Sigmoid colon (tissue), 6 donors: ENCODE measurements at regions not wholly inside any gene's neighbourhood (a gene's known extent, or its start where the extent isn't known, plus 50 kb on each side); places are given as distances from the start of the nearest gene placed in this dataset.
A peak's percentile ranks its signal among the peaks of the same experiment; 100 is the strongest.

Source experiments
- DNase-seq: peaks from one replicate; pipeline ENCODE4 v3.0.0-alpha.2; 2019
- H3K27ac ChIP-seq, 4 donors: fragments of 200-600 bp; sonication (generic); one replicate each; pipeline ENCODE4 v1.5.1; 2016 to 2019; ENCODE audit warnings: mild to moderate bottlenecking in 1 of 4
- H3K27me3 ChIP-seq, 3 donors: fragments of 200-600 bp; sonication (generic); one replicate each; pipeline ENCODE4 v1.5.1; 2019; ENCODE audit warnings: mild to moderate bottlenecking in 1 of 3
- H3K36me3 ChIP-seq, 4 donors: fragments of 200-600 bp; sonication (generic); one replicate each; pipeline ENCODE4 v1.5.1; 2016 to 2019
- H3K4me1 ChIP-seq, 4 donors: fragments of 200-600 bp; sonication (generic); one replicate each; pipeline ENCODE4 v1.5.1; 2017 to 2019
- H3K4me3 ChIP-seq, 4 donors: fragments of 200-600 bp; sonication (generic); one replicate each; pipeline ENCODE4 v1.5.1; 2017 to 2019; ENCODE audit warnings: mild to moderate bottlenecking in 2 of 4, moderate library complexity in 1 of 4
- H3K9me3 ChIP-seq, 4 donors: fragments of 200-600 bp in 3 of 4; sonication (generic) in 3 of 4; one replicate each; pipeline versions ENCODE4 v1.5.1 to v1.6.1; 2013 to 2019
- CTCF ChIP-seq, 4 experiments: fragments of 450-650 bp in 3 of 4; fragments of 200-600 bp in 1 of 4; IDR thresholded peaks; one replicate each; pipeline ENCODE4 v1.5.1; 2016 to 2019; ENCODE audit warnings: antibody characterized with exemption in 4 of 4, mild to moderate bottlenecking in 3 of 4, moderate library complexity in 2 of 4
- EP300 ChIP-seq, 4 donors: sonication (generic); formaldehyde crosslinking; IDR thresholded peaks; one replicate each; pipeline ENCODE4 v1.6.1; 2017; ENCODE audit warnings: antibody characterized with exemption in 4 of 4
- POLR2A ChIP-seq, 2 donors: fragments of 450-650 bp; IDR thresholded peaks; one replicate each; pipeline ENCODE4 v1.6.1; 2016; ENCODE audit warnings: antibody characterized with exemption in 2 of 2, mild to moderate bottlenecking in 2 of 2, moderate library complexity in 2 of 2
- POLR2AphosphoS5 ChIP-seq, 4 donors: sonication (generic); formaldehyde crosslinking; IDR thresholded peaks; one replicate each; pipeline ENCODE4 v1.6.1; 2017; ENCODE audit warnings: antibody characterized with exemption in 4 of 4
- WGBS, 2 donors: extraction: QIAGEN DNeasy Blood & Tissue Kit; methylation state at CpG; one replicate each; pipeline ENCODE4 v1.1.7; 2013; 5-methylcytosine and 5-hydroxymethylcytosine counted together
- intact Hi-C: fragments of 100-400 bp; cut with DNase I; formaldehyde crosslinking; loops from one replicate; pipeline ENCODE4 v1.15.1; 2023
- donor health status: healthy with polysubstance abuse.
- donor health status: healthy.

- intact Hi-C loops = no loop called here
- TF ChIP-seq EP300 (IDR thresholded peaks at IDR 0.05) (no peak), POLR2A (IDR thresholded peaks at IDR 0.05) (no peak), POLR2AphosphoS5 (IDR thresholded peaks at IDR 0.05) (no peak), CTCF (IDR thresholded peaks at IDR 0.05) (no peak)
- H3K4me3 ChIP-seq = no peak overlapping the region
- WGBS, 2 donors = 96% methylated on average over 6 of the region's 6 CpGs
- H3K27me3 ChIP-seq = peaks cover 0 to 4% (median 0%) of the 10 kb centered on the region in 3 donors
- H3K9me3 ChIP-seq = no peaks in the 10 kb centered on the region
- peaks cover 0 to 9% (median 8%) of the 10 kb centered on the region in 4 donors for H3K4me1 ChIP-seq
- no peak overlapping the region for H3K27ac ChIP-seq
- no peaks in the 10 kb centered on the region for H3K36me3 ChIP-seq
- no peak for DNase-seq
Observed at GRCh38 chr2:120575966-120576365, 159.7 kb upstream of the GLI2 start.

GRCh38 chr2:120576509-120577474, 158.9 kb upstream of the GLI2 start:
- peaks cover 0 to 4% (median 0%) of the 10 kb centered on the region in 3 donors for H3K27me3 ChIP-seq
- H3K9me3 ChIP-seq = no peaks in the 10 kb centered on the region
- WGBS, 2 donors = 4 to 9% methylated on average over 51 of the region's 51 CpGs
- H3K4me3 ChIP-seq = peak overlapping the region in 3 of 4 donors; percentile 22 to 45 (median 35)
- H3K36me3 ChIP-seq = no peaks in the 10 kb centered on the region
- H3K27ac ChIP-seq = peak overlapping the region in 2 of 4 donors; percentile 46 to 52
- H3K4me1 ChIP-seq = peaks cover 0 to 9% (median 8%) of the 10 kb centered on the region in 4 donors
- peak; percentile 75 for DNase-seq
- intact Hi-C loops = no loop called here
- no peak for TF ChIP-seq CTCF (IDR thresholded peaks at IDR 0.05)
- TF ChIP-seq POLR2AphosphoS5 (IDR thresholded peaks at IDR 0.05) = no peak
- TF ChIP-seq POLR2A (IDR thresholded peaks at IDR 0.05) = no peak
- no peak for TF ChIP-seq EP300 (IDR thresholded peaks at IDR 0.05)

GRCh38 chr2:120577721-120578295, 157.9 kb upstream of the GLI2 start:
- no peak for DNase-seq
- TF ChIP-seq POLR2AphosphoS5 (IDR thresholded peaks at IDR 0.05) (no peak), EP300 (IDR thresholded peaks at IDR 0.05) (no peak), POLR2A (IDR thresholded peaks at IDR 0.05) (no peak), CTCF (IDR thresholded peaks at IDR 0.05) (no peak)
- Histone ChIP-seq H3K4me3 (no peak overlapping the region), H3K27me3 (peaks cover 0 to 4% (median 0%) of the 10 kb centered on the region in 3 donors), H3K27ac (no peak overlapping the region), H3K9me3 (no peaks in the 10 kb centered on the region), H3K36me3 (no peaks in the 10 kb centered on the region), H3K4me1 (peaks cover 0 to 9% (median 8%) of the 10 kb centered on the region in 4 donors)
- 84 to 92% methylated on average over 12 of the region's 12 CpGs for WGBS, 2 donors
- intact Hi-C loops = no loop called here

GRCh38 chr2:120578576-120579352, 156.9 kb upstream of the GLI2 start:
- 82 to 83% methylated on average over 17 of the region's 17 CpGs for WGBS, 2 donors
- intact Hi-C loops = no loop called here
- Histone ChIP-seq H3K27ac (no peak overlapping the region), H3K4me1 (peaks cover 0 to 9% (median 8%) of the 10 kb centered on the region in 4 donors), H3K36me3 (no peaks in the 10 kb centered on the region), H3K27me3 (peaks cover 0 to 4% (median 0%) of the 10 kb centered on the region in 3 donors), H3K4me3 (no peak overlapping the region), H3K9me3 (no peaks in the 10 kb centered on the region)
- no peak for DNase-seq
- TF ChIP-seq POLR2AphosphoS5 (IDR thresholded peaks at IDR 0.05) (no peak), EP300 (IDR thresholded peaks at IDR 0.05) (no peak), POLR2A (IDR thresholded peaks at IDR 0.05) (no peak), CTCF (IDR thresholded peaks at IDR 0.05) (no peak)
